ENCODE measurements at regions not wholly inside any gene's neighbourhood (a gene's known extent, or its start where the extent isn't known, plus 50 kb on each side); places are given as distances from the start of the nearest gene placed in this dataset.

DNA sequence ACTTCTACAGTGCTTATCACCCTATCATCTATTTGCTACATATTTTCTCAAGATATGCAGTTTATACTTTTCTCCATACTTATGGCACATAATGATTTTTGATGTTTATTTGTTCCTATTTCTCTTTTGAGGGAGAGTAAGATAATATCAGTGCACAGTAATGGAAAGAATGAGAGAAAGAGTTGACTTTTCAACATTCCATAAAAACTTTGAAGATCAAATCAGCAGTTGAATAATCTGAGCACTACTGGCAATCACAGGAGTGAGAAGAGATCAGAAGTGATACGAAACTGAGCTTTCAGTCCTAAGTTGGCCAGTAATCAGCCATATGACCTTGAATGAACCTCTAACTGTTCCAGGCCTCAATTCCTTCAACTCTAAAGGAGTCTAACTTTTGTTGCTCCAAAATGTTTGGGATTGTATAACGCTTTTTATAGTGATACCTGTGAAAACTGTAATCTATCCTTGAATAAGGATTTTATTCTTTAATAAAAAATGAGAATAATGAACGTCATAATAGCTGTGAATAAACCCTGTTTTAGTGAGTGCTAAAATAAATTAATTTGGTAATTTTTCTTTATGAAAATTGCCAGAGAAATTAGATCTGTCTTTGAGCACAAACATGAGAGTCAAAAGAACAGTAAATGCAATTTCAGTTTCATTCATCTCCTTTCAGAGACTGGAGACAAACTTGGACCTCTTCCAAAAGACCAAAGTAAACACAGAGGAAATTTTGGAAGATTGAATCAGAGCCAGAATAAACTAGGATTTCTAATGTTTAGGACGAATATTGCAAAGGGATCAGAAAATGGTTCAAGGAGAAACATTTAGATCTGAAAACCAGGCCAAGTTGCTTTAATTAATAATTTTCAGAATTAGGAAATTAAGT is 309.9 kb downstream of the ADGRL2 start:
- Histone ChIP-seq H3K79me1 (ENCODE audit: low read depth, low read length) (no peaks in the 10 kb centered on the region), H3K27ac (replicated peaks; ENCODE audit: low read length) (no peak overlapping the region), H3K23ac (ENCODE audit: low read depth, low read length, poor library complexity) (no peak overlapping the region), H3K14ac (ENCODE audit: low read length) (no peak overlapping the region), H2BK12ac (ENCODE audit: low read length) (no peak overlapping the region), H3K4me2 (ENCODE audit: insufficient read depth, low read length, poor library complexity, severe bottlenecking) (no peak overlapping the region), H4K8ac (ENCODE audit: low read depth, low read length) (no peak overlapping the region), H3K4ac (ENCODE audit: low read length) (no peak overlapping the region), H3K27me3 (ENCODE audit: control insufficient read depth in 3 of 3, insufficient read depth in 3 of 3, low read depth in 1 of 3, low read length in 3 of 3) (no peaks in the 10 kb centered on the region), H4K91ac (ENCODE audit: low read depth, low read length, poor library complexity) (no peak overlapping the region), H3K4me3 (ENCODE audit: low read length in 2 of 2) (no peak overlapping the region), H3K9ac (ENCODE audit: low read depth, low read length, poor library complexity) (no peak overlapping the region), H3K4me1 (ENCODE audit: control insufficient read depth in 2 of 2, insufficient read depth in 1 of 2, low read depth in 1 of 2, low read length in 2 of 2) (no peaks in the 10 kb centered on the region), H2AFZ (ENCODE audit: low read length) (no peak overlapping the region), H2BK120ac (ENCODE audit: low read depth, low read length) (no peak overlapping the region), H2BK15ac (ENCODE audit: low read length) (no peak overlapping the region), H2BK5ac (ENCODE audit: low read length) (no peak overlapping the region), H3K36me3 (replicated peaks in 1 of 2; ENCODE audit: control insufficient read depth in 2 of 2, insufficient read depth in 2 of 2, low read length in 2 of 2) (no peaks in the 10 kb centered on the region), H3K18ac (ENCODE audit: low read length) (no peak overlapping the region), H2AK5ac (ENCODE audit: low read depth, low read length) (no peak overlapping the region), H3K9me3 (replicated peaks in 1 of 2; ENCODE audit: control insufficient read depth in 2 of 2, insufficient read depth in 1 of 2, low read depth in 1 of 2, low read length in 2 of 2) (no peaks in the 10 kb centered on the region)
- no CpG with 5 or more reads among the region's 4 CpGs for WGBS, 2 donors (ENCODE audit: extremely low coverage in 2 of 2, insufficient read length in 2 of 2, insufficient replicate concordance in 1 of 2)
- DNase-seq (ENCODE audit: low spot score) = no peak

DNA sequence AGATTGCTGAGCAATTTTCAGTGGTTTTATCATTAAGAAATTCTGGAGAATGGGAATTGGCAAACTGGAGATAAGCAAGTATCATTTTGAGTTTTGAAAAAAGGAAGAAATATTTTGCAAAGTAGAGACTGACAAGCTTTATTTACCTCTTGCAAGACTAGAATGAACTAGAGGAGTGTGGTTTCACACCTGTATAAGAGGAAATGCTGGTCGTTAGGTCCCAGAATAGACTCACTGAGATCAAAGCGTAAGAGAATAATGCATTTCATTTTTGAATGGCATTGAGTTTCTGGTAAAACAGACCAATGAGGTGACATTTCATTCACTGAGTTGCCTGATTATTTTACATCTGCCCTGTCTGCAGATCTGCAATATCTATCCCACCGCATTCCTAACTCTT is 308.1 kb downstream of the ADGRL2 start:
- no peak overlapping the region for H3K4me2 ChIP-seq (ENCODE audit: insufficient read depth, low read length, poor library complexity, severe bottlenecking)
- H3K18ac ChIP-seq (ENCODE audit: low read length) = no peak overlapping the region
- H3K23ac ChIP-seq (ENCODE audit: low read depth, low read length, poor library complexity) = no peak overlapping the region
- H2BK120ac ChIP-seq (ENCODE audit: low read depth, low read length) = no peak overlapping the region
- H3K4ac ChIP-seq (ENCODE audit: low read length) = no peak overlapping the region
- no peak overlapping the region for H2BK5ac ChIP-seq (ENCODE audit: low read length)
- no peak overlapping the region for H3K9ac ChIP-seq (ENCODE audit: low read depth, low read length, poor library complexity)
- H2AFZ ChIP-seq (ENCODE audit: low read length) = no peak overlapping the region
- no peak overlapping the region for H2BK15ac ChIP-seq (ENCODE audit: low read length)
- H3K36me3 ChIP-seq (replicated peaks in 1 of 2; ENCODE audit: control insufficient read depth in 2 of 2, insufficient read depth in 2 of 2, low read length in 2 of 2) = no peaks in the 10 kb centered on the region
- H3K79me1 ChIP-seq (ENCODE audit: low read depth, low read length) = no peaks in the 10 kb centered on the region
- H3K14ac ChIP-seq (ENCODE audit: low read length) = no peak overlapping the region
- WGBS, 2 donors (ENCODE audit: extremely low coverage in 2 of 2, insufficient read length in 2 of 2, insufficient replicate concordance in 1 of 2) = no CpG with 5 or more reads among the region's 3 CpGs
- H3K4me3 ChIP-seq (ENCODE audit: low read length in 2 of 2) = no peak overlapping the region
- no peak overlapping the region for H4K8ac ChIP-seq (ENCODE audit: low read depth, low read length)
- no peaks in the 10 kb centered on the region for H3K27me3 ChIP-seq (ENCODE audit: control insufficient read depth in 3 of 3, insufficient read depth in 3 of 3, low read depth in 1 of 3, low read length in 3 of 3)
- H2BK12ac ChIP-seq (ENCODE audit: low read length) = no peak overlapping the region
- no peaks in the 10 kb centered on the region for H3K9me3 ChIP-seq (replicated peaks in 1 of 2; ENCODE audit: control insufficient read depth in 2 of 2, insufficient read depth in 1 of 2, low read depth in 1 of 2, low read length in 2 of 2)
- no peak for DNase-seq (ENCODE audit: low spot score)
- no peaks in the 10 kb centered on the region for H3K4me1 ChIP-seq (ENCODE audit: control insufficient read depth in 2 of 2, insufficient read depth in 1 of 2, low read depth in 1 of 2, low read length in 2 of 2)
- H2AK5ac ChIP-seq (ENCODE audit: low read depth, low read length) = no peak overlapping the region
- no peak overlapping the region for H3K27ac ChIP-seq (replicated peaks; ENCODE audit: low read length)
- no peak overlapping the region for H4K91ac ChIP-seq (ENCODE audit: low read depth, low read length, poor library complexity)

DNA sequence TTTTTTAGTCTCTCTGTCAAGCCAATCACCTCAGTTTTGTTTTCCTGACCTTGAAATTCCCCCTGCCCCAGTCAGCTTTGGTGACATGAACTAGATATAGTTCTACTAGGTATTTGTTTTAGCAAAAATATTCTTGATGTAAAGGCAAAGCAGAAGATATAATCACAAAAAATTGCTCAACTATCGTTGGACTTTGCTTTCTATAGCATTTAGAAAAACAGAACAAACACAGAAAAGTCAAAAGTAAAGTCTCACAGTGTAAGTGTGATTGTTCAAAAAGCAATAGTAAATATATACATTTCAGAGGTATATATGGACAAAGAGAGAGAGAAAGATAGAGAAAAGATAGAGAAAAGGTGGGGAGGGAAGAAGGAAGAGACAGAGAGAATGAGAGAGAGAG is 305.9 kb downstream of the ADGRL2 start:
- H3K36me3 ChIP-seq (replicated peaks in 1 of 2; ENCODE audit: control insufficient read depth in 2 of 2, insufficient read depth in 2 of 2, low read length in 2 of 2) = no peaks in the 10 kb centered on the region
- no peak overlapping the region for H2BK120ac ChIP-seq (ENCODE audit: low read depth, low read length)
- no peak overlapping the region for H3K18ac ChIP-seq (ENCODE audit: low read length)
- no peak overlapping the region for H3K14ac ChIP-seq (ENCODE audit: low read length)
- no peak overlapping the region for H2AK5ac ChIP-seq (ENCODE audit: low read depth, low read length)
- no peak overlapping the region for H3K23ac ChIP-seq (ENCODE audit: low read depth, low read length, poor library complexity)
- no peak for DNase-seq (ENCODE audit: low spot score)
- H3K9me3 ChIP-seq (replicated peaks in 1 of 2; ENCODE audit: control insufficient read depth in 2 of 2, insufficient read depth in 1 of 2, low read depth in 1 of 2, low read length in 2 of 2) = no peaks in the 10 kb centered on the region
- no peak overlapping the region for H3K4ac ChIP-seq (ENCODE audit: low read length)
- no peak overlapping the region for H4K8ac ChIP-seq (ENCODE audit: low read depth, low read length)
- no CpG with 5 or more reads among the region's 1 CpG for WGBS, 2 donors (ENCODE audit: extremely low coverage in 2 of 2, insufficient read length in 2 of 2, insufficient replicate concordance in 1 of 2)
- no peaks in the 10 kb centered on the region for H3K27me3 ChIP-seq (ENCODE audit: control insufficient read depth in 3 of 3, insufficient read depth in 3 of 3, low read depth in 1 of 3, low read length in 3 of 3)
- no peaks in the 10 kb centered on the region for H3K4me1 ChIP-seq (ENCODE audit: control insufficient read depth in 2 of 2, insufficient read depth in 1 of 2, low read depth in 1 of 2, low read length in 2 of 2)
- H3K27ac ChIP-seq (replicated peaks; ENCODE audit: low read length) = no peak overlapping the region
- H2BK5ac ChIP-seq (ENCODE audit: low read length) = no peak overlapping the region
- no peak overlapping the region for H2AFZ ChIP-seq (ENCODE audit: low read length)
- no peaks in the 10 kb centered on the region for H3K79me1 ChIP-seq (ENCODE audit: low read depth, low read length)
- no peak overlapping the region for H2BK12ac ChIP-seq (ENCODE audit: low read length)
- H4K91ac ChIP-seq (ENCODE audit: low read depth, low read length, poor library complexity) = no peak overlapping the region
- no peak overlapping the region for H3K9ac ChIP-seq (ENCODE audit: low read depth, low read length, poor library complexity)
- H3K4me3 ChIP-seq (ENCODE audit: low read length in 2 of 2) = no peak overlapping the region
- no peak overlapping the region for H3K4me2 ChIP-seq (ENCODE audit: insufficient read depth, low read length, poor library complexity, severe bottlenecking)
- no peak overlapping the region for H2BK15ac ChIP-seq (ENCODE audit: low read length)

DNA sequence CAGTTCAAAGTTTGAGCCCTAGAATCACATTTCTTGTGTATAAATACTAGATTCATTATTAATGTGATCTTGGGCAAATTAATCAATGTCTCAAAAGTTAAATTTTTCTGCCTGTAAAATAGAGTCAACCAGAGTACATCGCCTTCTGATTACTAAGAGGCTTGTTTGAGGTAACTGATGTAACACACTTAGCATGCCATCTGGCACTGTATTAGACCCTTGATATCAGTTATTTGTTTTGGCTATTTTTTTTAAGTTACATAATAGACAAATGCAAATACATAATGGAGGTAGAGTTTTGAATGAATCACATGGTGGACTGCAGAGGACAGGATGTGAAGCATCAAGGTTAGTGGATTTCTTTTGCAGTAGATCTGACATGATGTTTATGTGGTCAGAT is 298.4 kb downstream of the ADGRL2 start:
- H3K4me2 ChIP-seq (ENCODE audit: insufficient read depth, low read length, poor library complexity, severe bottlenecking) = no peak overlapping the region
- H2BK12ac ChIP-seq (ENCODE audit: low read length) = no peak overlapping the region
- no peak overlapping the region for H3K18ac ChIP-seq (ENCODE audit: low read length)
- no peak overlapping the region for H3K4me3 ChIP-seq (ENCODE audit: low read length in 2 of 2)
- no peak overlapping the region for H3K23ac ChIP-seq (ENCODE audit: low read depth, low read length, poor library complexity)
- H2BK5ac ChIP-seq (ENCODE audit: low read length) = no peak overlapping the region
- peaks cover 0 to 9% of the 10 kb centered on the region in 2 donors for H3K4me1 ChIP-seq (ENCODE audit: control insufficient read depth in 2 of 2, insufficient read depth in 1 of 2, low read depth in 1 of 2, low read length in 2 of 2)
- H4K8ac ChIP-seq (ENCODE audit: low read depth, low read length) = no peak overlapping the region
- H3K9me3 ChIP-seq (replicated peaks in 1 of 2; ENCODE audit: control insufficient read depth in 2 of 2, insufficient read depth in 1 of 2, low read depth in 1 of 2, low read length in 2 of 2) = peaks cover 0 to 1% of the 10 kb centered on the region in 2 donors
- DNase-seq (ENCODE audit: low spot score) = no peak
- no peaks in the 10 kb centered on the region for H3K79me1 ChIP-seq (ENCODE audit: low read depth, low read length)
- no peak overlapping the region for H2BK120ac ChIP-seq (ENCODE audit: low read depth, low read length)
- no peaks in the 10 kb centered on the region for H3K27me3 ChIP-seq (ENCODE audit: control insufficient read depth in 3 of 3, insufficient read depth in 3 of 3, low read depth in 1 of 3, low read length in 3 of 3)
- H3K36me3 ChIP-seq (replicated peaks in 1 of 2; ENCODE audit: control insufficient read depth in 2 of 2, insufficient read depth in 2 of 2, low read length in 2 of 2) = no peaks in the 10 kb centered on the region
- WGBS, 2 donors (ENCODE audit: extremely low coverage in 2 of 2, insufficient read length in 2 of 2, insufficient replicate concordance in 1 of 2) = no CpG with 5 or more reads among the region's 1 CpG
- H3K9ac ChIP-seq (ENCODE audit: low read depth, low read length, poor library complexity) = no peak overlapping the region
- no peak overlapping the region for H2AFZ ChIP-seq (ENCODE audit: low read length)
- no peak overlapping the region for H4K91ac ChIP-seq (ENCODE audit: low read depth, low read length, poor library complexity)
- no peak overlapping the region for H3K14ac ChIP-seq (ENCODE audit: low read length)
- no peak overlapping the region for H2AK5ac ChIP-seq (ENCODE audit: low read depth, low read length)
- H3K27ac ChIP-seq (replicated peaks; ENCODE audit: low read length) = no peak overlapping the region
- no peak overlapping the region for H2BK15ac ChIP-seq (ENCODE audit: low read length)
- H3K4ac ChIP-seq (ENCODE audit: low read length) = no peak overlapping the region
